ENCODE measurements at regions not wholly inside any gene's neighbourhood (a gene's known extent, or its start where the extent isn't known, plus 50 kb on each side); places are given as distances from the start of the nearest gene placed in this dataset.

GRCh38 chr2:145108959-145109710, 589.2 kb upstream of the ZEB2 start:
- no peak for DNase-seq

- DNase-seq = no peak
Measured at GRCh38 chr2:145108361-145108778, 588.5 kb upstream of the ZEB2 start.

GRCh38 chr2:145106293-145106692, 586.4 kb upstream of the ZEB2 start:
- no peak for DNase-seq

GRCh38 chr2:145102706-145103105, 582.8 kb upstream of the ZEB2 start:
- no peak for DNase-seq

GRCh38 chr2:145100301-145100700, 580.4 kb upstream of the ZEB2 start:
- no peak for DNase-seq

GRCh38 chr2:145096582-145096981, 576.7 kb upstream of the ZEB2 start:
- no peak for DNase-seq

- DNase-seq = no peak
Measured at GRCh38 chr2:145095641-145096435, 575.9 kb upstream of the ZEB2 start.

GRCh38 chr2:145094370-145094769, 574.5 kb upstream of the ZEB2 start:
- DNase-seq = no peak

- DNase-seq = no peak
Measured at GRCh38 chr2:145091967-145092366, 572.0 kb upstream of the ZEB2 start.

- DNase-seq = no peak
Measured at GRCh38 chr2:145090841-145091761, 571.2 kb upstream of the ZEB2 start.

GRCh38 chr2:145088756-145089155, 568.8 kb upstream of the ZEB2 start:
- no peak for DNase-seq

GRCh38 chr2:145086910-145087309, 567.0 kb upstream of the ZEB2 start:
- no peak for DNase-seq

- no peak for DNase-seq
Measured at GRCh38 chr2:145085612-145086011, 565.7 kb upstream of the ZEB2 start.

GRCh38 chr2:145080426-145080825, 560.5 kb upstream of the ZEB2 start:
- no peak for DNase-seq

GRCh38 chr2:145079641-145080040, 559.7 kb upstream of the ZEB2 start:
- no peak for DNase-seq

- no peak for DNase-seq
Measured at GRCh38 chr2:145078923-145079322, 559.0 kb upstream of the ZEB2 start.

- no peak for DNase-seq
Measured at GRCh38 chr2:145076085-145076484, 556.2 kb upstream of the ZEB2 start.

- DNase-seq = no peak
Measured at GRCh38 chr2:145075454-145076062, 555.6 kb upstream of the ZEB2 start.

- DNase-seq = no peak
Measured at GRCh38 chr2:145070703-145071102, 550.8 kb upstream of the ZEB2 start.

GRCh38 chr2:145068509-145068908, 548.6 kb upstream of the ZEB2 start:
- no peak for DNase-seq

- no peak for DNase-seq
Measured at GRCh38 chr2:145067549-145068030, 547.7 kb upstream of the ZEB2 start.

GRCh38 chr2:145066856-145067548, 547.1 kb upstream of the ZEB2 start:
- DNase-seq = no peak

All from activated gamma-delta T cell treated with Interleukin-2 at 50 U/mL for 16 hours (primary cell).